HepG2 (cell line): ENCODE measurements at regions not wholly inside any gene's neighbourhood (a gene's known extent, or its start where the extent isn't known, plus 50 kb on each side); places are given as distances from the start of the nearest gene placed in this dataset.

Experiments
- ERF ChIP-seq: IDR thresholded peaks from 2 replicates; pipeline ENCODE4 v1.6.1; 2018; ENCODE audit warnings: missing biosample characterization, missing genetic modification reagents
- HDAC1 ChIP-seq: sonication (generic); formaldehyde crosslinking; IDR thresholded peaks from 2 replicates; pipeline ENCODE4 v1.5.1; 2020; ENCODE audit warnings: mild to moderate bottlenecking, missing genetic modification reagents
- KAT7 ChIP-seq: IDR thresholded peaks from 2 replicates; pipeline ENCODE4 v1.6.1; 2018; ENCODE audit warnings: borderline replicate concordance, missing compliant biosample characterization
- KMT2B ChIP-seq: IDR thresholded peaks from 2 replicates; pipeline ENCODE4 v1.6.1; 2016; ENCODE audit warnings: missing genetic modification reagents, missing compliant biosample characterization
- MAFK ChIP-seq, 2 experiments: IDR thresholded peaks in 1 of 2; conservative IDR thresholded peaks in 1 of 2; 2 replicates each; pipeline ENCODE4 v1.6.1; 2011; ENCODE audit warnings: improper control_type of control experiment in 2 of 2, low read length in 2 of 2
- NCOA1 ChIP-seq: sonication (generic); formaldehyde crosslinking; IDR thresholded peaks from 2 replicates; pipeline ENCODE4 v1.9.0; 2021; ENCODE audit warnings: missing genetic modification reagents
- NCOA5 ChIP-seq: sonication (generic); formaldehyde crosslinking; IDR thresholded peaks from 2 replicates; pipeline ENCODE4 v1.4.0; 2020; ENCODE audit warnings: missing genetic modification reagents
- PCBP2 ChIP-seq: fragments of 200-400 bp; formaldehyde crosslinking; optimal IDR thresholded peaks from 2 replicates; pipeline ENCODE3; 2018; ENCODE audit warnings: low read length, low read depth; ENCODE audit not compliant: poor library complexity, severe bottlenecking
- PHF5A ChIP-seq: IDR thresholded peaks from one replicate; pipeline ENCODE4 v1.6.1; 2018; ENCODE audit warnings: low read depth, missing genetic modification reagents; ENCODE audit not compliant: unreplicated experiment
- RNF2 ChIP-seq: fragments of 450-650 bp; conservative IDR thresholded peaks from 2 replicates; pipeline ENCODE4 v1.6.1; 2016; ENCODE audit warnings: low read depth
- SKIL ChIP-seq: sonication (generic); formaldehyde crosslinking; IDR thresholded peaks from 2 replicates; pipeline ENCODE4 v1.8.0; 2022; ENCODE audit warnings: missing genetic modification reagents, mild to moderate bottlenecking, moderate library complexity, borderline replicate concordance
- TRIM24 ChIP-seq: sonication (generic); formaldehyde crosslinking; IDR thresholded peaks from 2 replicates; pipeline ENCODE4 v1.8.0; 2022; ENCODE audit warnings: mild to moderate bottlenecking, missing genetic modification reagents
- ZNF460 ChIP-seq: sonication (generic); formaldehyde crosslinking; IDR thresholded peaks from 2 replicates; pipeline ENCODE4 v1.5.1; 2020; ENCODE audit warnings: missing genetic modification reagents, mild to moderate bottlenecking, borderline replicate concordance
- ZNF607 ChIP-seq: sonication (generic); formaldehyde crosslinking; IDR thresholded peaks from 2 replicates; pipeline ENCODE4 v1.5.1; 2020; ENCODE audit warnings: missing genetic modification reagents, mild to moderate bottlenecking, borderline replicate concordance
- ZNF883 ChIP-seq: sonication (generic); formaldehyde crosslinking; IDR thresholded peaks from 2 replicates; pipeline ENCODE4 v1.5.1; 2020; ENCODE audit warnings: mild to moderate bottlenecking, missing genetic modification reagents; ENCODE audit errors: not compliant biosample characterization
- TF ChIP-seq, protein P1 (sequence below): sonication (generic); formaldehyde crosslinking; IDR thresholded peaks from 2 replicates; pipeline ENCODE4; 2020; ENCODE audit warnings: missing genetic modification reagents, mild to moderate bottlenecking, borderline replicate concordance
- TF ChIP-seq, protein P2 (sequence below): fragments of 450-650 bp; IDR thresholded peaks from 2 replicates; pipeline ENCODE4 v1.6.1; 2017
- TF ChIP-seq, protein P3 (sequence below): sonication (generic); formaldehyde crosslinking; IDR thresholded peaks from 2 replicates; pipeline ENCODE4 v1.8.0; 2022; ENCODE audit warnings: mild to moderate bottlenecking, missing genetic modification reagents, moderate library complexity
- TF ChIP-seq, protein P4 (sequence below): sonication (generic); formaldehyde crosslinking; IDR thresholded peaks from 2 replicates; pipeline ENCODE4 v1.5.0; 2020; ENCODE audit warnings: mild to moderate bottlenecking, missing genetic modification reagents

DNA sequence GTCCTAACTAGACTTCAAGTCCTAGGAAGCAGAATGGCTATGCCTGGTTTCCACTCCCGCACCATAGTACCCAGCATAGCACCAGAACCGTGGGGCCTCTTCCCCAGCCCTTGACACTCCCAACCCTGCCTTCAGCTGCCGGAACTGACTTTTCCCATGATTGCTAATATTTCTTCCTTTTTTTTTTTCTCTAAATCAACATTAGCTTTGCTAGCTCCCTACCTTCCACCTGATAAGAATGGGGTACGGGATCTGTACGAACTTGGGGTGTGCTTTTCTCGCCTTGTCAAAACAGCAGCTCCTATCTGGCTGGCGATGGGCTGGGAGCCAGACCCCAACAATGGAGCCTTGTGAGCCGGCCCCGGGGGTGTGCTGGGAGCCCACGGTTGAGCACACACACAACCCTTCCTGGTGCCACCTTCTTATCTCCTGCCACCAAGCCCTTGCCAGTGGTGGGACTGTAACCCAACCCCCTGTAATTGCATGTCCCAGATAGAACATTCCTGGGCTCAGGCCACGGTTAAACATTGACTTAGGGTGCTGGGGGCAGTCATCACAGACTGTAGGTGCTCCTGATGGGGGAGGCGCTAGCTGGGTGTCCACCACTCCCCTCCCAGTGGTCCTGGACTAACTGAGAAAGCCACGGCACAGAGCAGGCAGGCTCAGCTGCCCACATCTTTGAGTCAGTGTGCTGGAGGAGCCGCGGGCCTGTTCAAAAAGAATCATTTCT is 213.0 kb upstream of the HAAO start (continued):
- TF ChIP-seq, protein P1, sequence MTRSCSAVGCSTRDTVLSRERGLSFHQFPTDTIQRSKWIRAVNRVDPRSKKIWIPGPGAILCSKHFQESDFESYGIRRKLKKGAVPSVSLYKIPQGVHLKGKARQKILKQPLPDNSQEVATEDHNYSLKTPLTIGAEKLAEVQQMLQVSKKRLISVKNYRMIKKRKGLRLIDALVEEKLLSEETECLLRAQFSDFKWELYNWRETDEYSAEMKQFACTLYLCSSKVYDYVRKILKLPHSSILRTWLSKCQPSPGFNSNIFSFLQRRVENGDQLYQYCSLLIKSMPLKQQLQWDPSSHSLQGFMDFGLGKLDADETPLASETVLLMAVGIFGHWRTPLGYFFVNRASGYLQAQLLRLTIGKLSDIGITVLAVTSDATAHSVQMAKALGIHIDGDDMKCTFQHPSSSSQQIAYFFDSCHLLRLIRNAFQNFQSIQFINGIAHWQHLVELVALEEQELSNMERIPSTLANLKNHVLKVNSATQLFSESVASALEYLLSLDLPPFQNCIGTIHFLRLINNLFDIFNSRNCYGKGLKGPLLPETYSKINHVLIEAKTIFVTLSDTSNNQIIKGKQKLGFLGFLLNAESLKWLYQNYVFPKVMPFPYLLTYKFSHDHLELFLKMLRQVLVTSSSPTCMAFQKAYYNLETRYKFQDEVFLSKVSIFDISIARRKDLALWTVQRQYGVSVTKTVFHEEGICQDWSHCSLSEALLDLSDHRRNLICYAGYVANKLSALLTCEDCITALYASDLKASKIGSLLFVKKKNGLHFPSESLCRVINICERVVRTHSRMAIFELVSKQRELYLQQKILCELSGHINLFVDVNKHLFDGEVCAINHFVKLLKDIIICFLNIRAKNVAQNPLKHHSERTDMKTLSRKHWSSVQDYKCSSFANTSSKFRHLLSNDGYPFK (CRISPR knock-in tag), result 0 out of 2 replicates have a peak, but pooled peaks have one; percentile 2
- TF ChIP-seq NCOA5 (CRISPR knock-in tag) (no peak), NCOA1 (no peak; the same call in 1 of the 2 replicates), ZNF883 (peak; percentile 39), ZNF460 (CRISPR knock-in tag) (no peak; the same call in 1 of the 2 replicates), PHF5A (CRISPR knock-in tag) (peak; percentile 79), KMT2B (CRISPR knock-in tag) (peak; percentile 19; the same call in 1 of the 2 replicates), ERF (CRISPR knock-in tag) (peak; percentile 61), SKIL (peak; percentile 56; the same call in 1 of the 2 replicates), RNF2 (no peak), HDAC1 (CRISPR knock-in tag) (peak; percentile 94), TRIM24 (no peak), KAT7 (peak; percentile 81), MAFK (conservative IDR thresholded peaks at IDR 0.05 in 1 of 2, IDR thresholded peaks at IDR 0.05 in 1 of 2; ENCODE audit: low read length in 2 of 2) (no peak), PCBP2 (no peak), ZNF607 (CRISPR knock-in tag) (no peak)
- TF ChIP-seq, protein P2, sequence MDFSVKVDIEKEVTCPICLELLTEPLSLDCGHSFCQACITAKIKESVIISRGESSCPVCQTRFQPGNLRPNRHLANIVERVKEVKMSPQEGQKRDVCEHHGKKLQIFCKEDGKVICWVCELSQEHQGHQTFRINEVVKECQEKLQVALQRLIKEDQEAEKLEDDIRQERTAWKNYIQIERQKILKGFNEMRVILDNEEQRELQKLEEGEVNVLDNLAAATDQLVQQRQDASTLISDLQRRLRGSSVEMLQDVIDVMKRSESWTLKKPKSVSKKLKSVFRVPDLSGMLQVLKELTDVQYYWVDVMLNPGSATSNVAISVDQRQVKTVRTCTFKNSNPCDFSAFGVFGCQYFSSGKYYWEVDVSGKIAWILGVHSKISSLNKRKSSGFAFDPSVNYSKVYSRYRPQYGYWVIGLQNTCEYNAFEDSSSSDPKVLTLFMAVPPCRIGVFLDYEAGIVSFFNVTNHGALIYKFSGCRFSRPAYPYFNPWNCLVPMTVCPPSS, result no peak
- TF ChIP-seq, protein P3, sequence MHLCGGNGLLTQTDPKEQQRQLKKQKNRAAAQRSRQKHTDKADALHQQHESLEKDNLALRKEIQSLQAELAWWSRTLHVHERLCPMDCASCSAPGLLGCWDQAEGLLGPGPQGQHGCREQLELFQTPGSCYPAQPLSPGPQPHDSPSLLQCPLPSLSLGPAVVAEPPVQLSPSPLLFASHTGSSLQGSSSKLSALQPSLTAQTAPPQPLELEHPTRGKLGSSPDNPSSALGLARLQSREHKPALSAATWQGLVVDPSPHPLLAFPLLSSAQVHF (CRISPR knock-in tag), result no peak
- TF ChIP-seq, protein P4, sequence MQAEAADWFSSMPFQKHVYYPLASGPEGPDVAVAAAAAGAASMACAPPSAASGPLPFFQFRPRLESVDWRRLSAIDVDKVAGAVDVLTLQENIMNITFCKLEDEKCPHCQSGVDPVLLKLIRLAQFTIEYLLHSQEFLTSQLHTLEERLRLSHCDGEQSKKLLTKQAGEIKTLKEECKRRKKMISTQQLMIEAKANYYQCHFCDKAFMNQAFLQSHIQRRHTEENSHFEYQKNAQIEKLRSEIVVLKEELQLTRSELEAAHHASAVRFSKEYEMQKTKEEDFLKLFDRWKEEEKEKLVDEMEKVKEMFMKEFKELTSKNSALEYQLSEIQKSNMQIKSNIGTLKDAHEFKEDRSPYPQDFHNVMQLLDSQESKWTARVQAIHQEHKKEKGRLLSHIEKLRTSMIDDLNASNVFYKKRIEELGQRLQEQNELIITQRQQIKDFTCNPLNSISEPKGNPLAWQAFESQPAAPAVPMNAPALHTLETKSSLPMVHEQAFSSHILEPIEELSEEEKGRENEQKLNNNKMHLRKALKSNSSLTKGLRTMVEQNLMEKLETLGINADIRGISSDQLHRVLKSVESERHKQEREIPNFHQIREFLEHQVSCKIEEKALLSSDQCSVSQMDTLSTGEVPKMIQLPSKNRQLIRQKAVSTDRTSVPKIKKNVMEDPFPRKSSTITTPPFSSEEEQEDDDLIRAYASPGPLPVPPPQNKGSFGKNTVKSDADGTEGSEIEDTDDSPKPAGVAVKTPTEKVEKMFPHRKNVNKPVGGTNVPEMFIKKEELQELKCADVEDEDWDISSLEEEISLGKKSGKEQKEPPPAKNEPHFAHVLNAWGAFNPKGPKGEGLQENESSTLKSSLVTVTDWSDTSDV (CRISPR knock-in tag), result no peak
